Hindlimb muscle (tissue), 1 donor: ENCODE measurements at regions not wholly inside any gene's neighbourhood (a gene's known extent, or its start where the extent isn't known, plus 50 kb on each side); places are given as distances from the start of the nearest gene placed in this dataset.

Source experiments
- DNase-seq: peaks from one replicate; pipeline ENCODE4 v3.0.0-alpha.2; 2013

DNA sequence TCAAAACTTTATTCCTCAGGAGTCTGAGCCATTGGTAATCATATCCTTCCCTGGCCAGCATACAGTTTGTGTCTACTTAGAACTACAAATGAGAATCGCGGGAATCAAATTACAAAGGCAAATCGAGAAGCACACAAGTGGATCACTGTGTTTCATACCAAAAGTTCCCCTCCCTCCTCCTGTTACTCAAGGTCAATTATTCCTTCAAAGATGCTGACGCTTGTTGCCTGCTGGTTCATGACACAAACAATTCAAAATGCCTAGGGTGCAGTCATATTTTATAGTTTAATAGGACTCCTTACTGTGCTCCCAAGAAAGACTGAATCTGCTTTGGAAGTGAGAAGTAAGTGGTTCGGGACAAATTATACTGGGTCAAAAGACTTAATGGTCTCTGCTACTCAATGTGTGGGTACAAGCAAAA lies 93.0 kb upstream of the PBX1 start:
- no peak for DNase-seq

DNA sequence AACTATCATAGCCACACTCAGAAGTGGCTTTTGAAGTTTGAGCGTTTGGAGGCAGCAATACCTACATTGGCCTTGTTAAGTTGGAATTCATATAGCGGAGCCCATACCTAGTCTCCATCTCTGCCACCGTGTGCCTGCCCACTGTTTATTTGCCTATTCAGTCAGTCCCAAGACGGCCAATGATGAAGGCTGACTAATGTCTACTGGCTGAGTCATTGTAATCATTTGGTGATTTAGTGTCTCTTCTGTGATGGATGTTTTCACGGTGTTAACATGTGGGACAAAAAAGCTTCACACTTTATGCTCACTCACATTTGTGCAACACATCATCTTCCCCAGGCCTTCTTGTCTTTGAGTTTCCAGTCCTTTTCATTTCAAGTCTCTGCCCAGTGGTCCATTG lies 92.6 kb upstream of the PBX1 start:
- DNase-seq = no peak

GRCh38 chr1:164470996-164471395 lies 88.0 kb upstream of the PBX1 start:
- DNase-seq = no peak

- DNase-seq = no peak
Measured at GRCh38 chr1:164472841-164473240, 86.1 kb upstream of the PBX1 start.

DNA sequence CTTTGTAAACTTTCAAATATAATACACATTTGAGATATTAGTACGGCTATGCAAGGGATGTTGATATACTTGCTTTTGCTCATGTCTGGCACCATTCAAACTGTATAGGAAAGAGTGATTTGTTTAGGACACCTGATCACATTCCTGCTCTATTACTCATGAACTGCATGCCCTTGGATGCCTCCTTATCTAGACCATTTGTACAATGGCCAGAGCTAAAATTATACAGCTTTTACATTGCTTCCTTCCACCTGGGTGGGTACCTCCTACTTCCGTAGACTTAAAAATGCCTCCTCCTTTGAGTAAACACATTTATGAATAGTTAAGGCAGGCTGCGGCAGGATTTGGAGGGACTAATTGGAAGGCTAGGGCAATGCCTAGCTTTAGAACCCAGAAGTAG lies 85.4 kb upstream of the PBX1 start:
- no peak for DNase-seq

- DNase-seq = no peak
Measured at GRCh38 chr1:164475834-164476233, 83.2 kb upstream of the PBX1 start.

GRCh38 chr1:164477343-164477742 lies 81.6 kb upstream of the PBX1 start:
- no peak for DNase-seq

DNA sequence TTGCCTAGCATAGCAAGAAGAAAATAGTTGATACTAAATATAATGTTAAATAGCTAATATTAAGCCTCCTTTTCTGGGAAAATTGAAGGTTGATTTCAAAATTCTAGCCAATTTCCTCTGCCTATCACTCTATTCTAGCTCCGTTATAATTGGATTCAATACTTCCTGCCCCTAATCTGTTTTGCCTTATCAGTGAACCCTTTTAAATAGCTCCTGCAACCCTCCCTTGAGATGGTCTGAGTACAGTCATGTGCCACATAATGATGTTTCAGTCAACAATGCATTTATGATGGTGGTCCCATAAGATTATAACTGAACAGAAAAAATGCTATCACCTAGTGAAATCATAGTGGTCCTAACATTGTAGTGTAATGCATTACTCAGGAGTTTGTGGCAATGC lies 79.7 kb upstream of the PBX1 start:
- DNase-seq = no peak

DNA sequence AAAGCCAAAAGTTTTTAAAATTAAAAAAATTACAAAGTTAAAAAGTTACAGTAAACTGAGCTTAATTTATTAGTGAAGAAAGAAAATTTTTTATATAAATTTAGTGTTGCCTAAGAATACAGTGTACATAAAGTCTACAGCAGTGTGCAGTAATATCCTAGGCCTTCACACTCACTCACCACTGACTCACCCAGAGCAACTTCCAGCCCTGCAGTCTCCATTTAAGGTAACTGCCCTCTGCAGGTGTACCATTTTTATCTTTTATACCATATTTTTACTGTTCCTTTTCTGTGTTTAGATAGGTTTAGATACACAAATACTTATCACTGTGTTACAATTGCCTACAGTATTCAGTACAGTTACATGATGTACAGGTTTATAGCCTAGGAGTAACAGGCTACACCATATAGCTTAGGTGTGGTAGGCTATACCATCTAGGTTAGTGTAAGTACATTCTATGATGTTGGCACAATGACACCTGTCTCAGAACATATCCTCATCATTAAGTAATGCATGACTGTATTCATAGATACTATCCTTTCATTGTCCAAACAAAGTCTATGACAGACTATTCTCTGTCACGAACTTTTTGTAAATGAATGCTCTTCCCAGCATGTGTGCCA lies 78.6 kb upstream of the PBX1 start:
- DNase-seq = no peak

GRCh38 chr1:164495905-164496304 lies 63.1 kb upstream of the PBX1 start:
- DNase-seq = no peak

DNA sequence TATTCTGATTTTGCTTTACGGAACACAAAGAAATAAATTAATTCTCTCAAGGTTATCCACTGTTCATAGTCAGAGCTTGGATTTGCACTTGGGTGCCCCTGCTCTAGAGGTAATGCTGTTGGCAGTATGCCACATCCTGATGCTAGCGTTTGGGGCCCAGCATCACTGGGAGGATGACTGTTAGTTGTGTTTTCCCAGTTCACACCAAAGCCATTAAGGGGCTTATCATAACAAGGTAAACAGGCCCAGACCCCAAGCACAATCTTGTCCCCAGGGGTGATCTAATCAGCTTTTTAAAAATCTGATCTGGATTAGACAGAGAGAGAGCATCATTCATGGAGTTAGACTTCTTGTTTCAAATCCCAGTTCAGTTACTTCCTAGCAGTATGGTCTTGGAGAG lies 60.2 kb upstream of the PBX1 start:
- DNase-seq = no peak

DNA sequence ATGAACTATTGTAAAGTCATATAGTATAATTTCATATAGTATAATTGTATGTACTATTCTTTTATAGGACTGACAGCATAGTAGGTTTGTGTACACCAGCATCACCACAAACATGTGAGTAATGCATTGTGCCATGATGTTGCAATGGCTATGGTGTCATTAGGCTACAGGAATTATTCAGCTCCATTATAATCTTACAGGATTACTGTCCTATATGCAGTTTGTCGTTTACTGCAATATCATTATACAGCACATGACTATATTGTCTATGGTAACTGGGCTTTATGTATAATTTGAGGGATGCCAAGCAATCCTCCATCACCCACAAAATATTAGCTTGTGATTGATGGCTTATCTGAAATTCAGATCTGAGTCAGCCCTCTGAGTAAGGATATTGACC lies 54.2 kb upstream of the PBX1 start:
- no peak for DNase-seq
